HepG2 (cell line): ENCODE measurements at regions not wholly inside any gene's neighbourhood (a gene's known extent, or its start where the extent isn't known, plus 50 kb on each side); places are given as distances from the start of the nearest gene placed in this dataset.

Source experiments
- ATF3 ChIP-seq: sonication (generic); formaldehyde crosslinking; IDR thresholded peaks from 2 replicates; pipeline ENCODE4 v1.4.0; 2020; ENCODE audit warnings: missing genetic modification reagents
- CTCF ChIP-seq: sonication (generic); formaldehyde crosslinking; IDR thresholded peaks from 2 replicates; pipeline ENCODE4 v1.5.0; 2020; ENCODE audit warnings: mild to moderate bottlenecking, missing genetic modification reagents, moderate library complexity
- ETV5 ChIP-seq: IDR thresholded peaks from 2 replicates; pipeline ENCODE4 v1.6.1; 2018; ENCODE audit warnings: missing biosample characterization, missing genetic modification reagents, inconsistent platforms, borderline replicate concordance
- FOXA1 ChIP-seq, 2 experiments: fragments of 450-650 bp in 1 of 2; sonication (generic) in 1 of 2; formaldehyde crosslinking in 1 of 2; IDR thresholded peaks; 2 replicates each; pipeline versions ENCODE4 v1.4.0 to v1.6.1; 2016 to 2020; ENCODE audit warnings: missing genetic modification reagents in 1 of 2
- MAX ChIP-seq: IDR thresholded peaks from 2 replicates; pipeline ENCODE4 v1.6.1; 2012; ENCODE audit warnings: inconsistent platforms
- RAD21 ChIP-seq: fragments of 450-650 bp; formaldehyde crosslinking; IDR thresholded peaks from 2 replicates; pipeline ENCODE4 v1.5.0; 2020; ENCODE audit warnings: mild to moderate bottlenecking
- ZNF121 ChIP-seq: sonication (generic); formaldehyde crosslinking; IDR thresholded peaks from 2 replicates; pipeline ENCODE4 v1.5.0; 2020; ENCODE audit warnings: mild to moderate bottlenecking, missing genetic modification reagents

- TF ChIP-seq ZNF121 (CRISPR knock-in tag) (no peak), CTCF (no peak), RAD21 (no peak), MAX (no peak), ETV5 (CRISPR knock-in tag) (no peak), FOXA1 (IDR thresholded peaks at IDR 0.05) (no peak), FOXA1 (CRISPR knock-in tag; IDR thresholded peaks at IDR 0.05) (no peak), ATF3 (CRISPR knock-in tag) (no peak)
These were observed 63.0 kb upstream of the MYEOV start for GRCh38 chr11:69230856-69231425.
